ENCODE measurements at regions not wholly inside any gene's neighbourhood (a gene's known extent, or its start where the extent isn't known, plus 50 kb on each side); places are given as distances from the start of the nearest gene placed in this dataset.

- H2AFZ ChIP-seq (ENCODE audit: low read depth, low read length): no peak overlapping the region
- no peaks in the 10 kb centered on the region for H3K36me3 ChIP-seq (ENCODE audit: control insufficient read depth in 1 of 2, insufficient read depth in 2 of 2, low read depth in 1 of 2, low read length in 2 of 2)
- WGBS: 61% methylated on average over 1 of the region's 2 CpGs
- H3K27me3 ChIP-seq (ENCODE audit: control insufficient read depth in 1 of 2, insufficient read depth in 1 of 2, low read length in 2 of 2): no peaks in the 10 kb centered on the region
- no peak overlapping the region for H4K8ac ChIP-seq (ENCODE audit: low read length)
- no peak overlapping the region for H2BK15ac ChIP-seq (ENCODE audit: low read depth, poor library complexity, severe bottlenecking)
- H2BK120ac ChIP-seq (ENCODE audit: low read depth, low read length): no peak overlapping the region
- H3K4me1 ChIP-seq (ENCODE audit: control insufficient read depth, insufficient read depth, low read depth, low read length): no peaks in the 10 kb centered on the region
- H3K9ac ChIP-seq (ENCODE audit: low read length): no peak overlapping the region
- H2AK5ac ChIP-seq (ENCODE audit: low read length, severe bottlenecking): no peak overlapping the region
- peaks cover 7% of the 10 kb centered on the region for H3K9me3 ChIP-seq (ENCODE audit: control insufficient read depth, low read length)
- H3K27ac ChIP-seq (ENCODE audit: low read length, poor library complexity, severe bottlenecking): no peak overlapping the region
- H3K18ac ChIP-seq (ENCODE audit: low read depth in 1 of 2, low read length in 2 of 2): no peak overlapping the region
- H3K23ac ChIP-seq (ENCODE audit: low read length in 2 of 2): no peak overlapping the region
- no peak overlapping the region for H3K14ac ChIP-seq (ENCODE audit: low read length in 2 of 2)
- no peaks in the 10 kb centered on the region for H3K79me1 ChIP-seq (replicated peaks; ENCODE audit: low read length, poor library complexity, severe bottlenecking)
- H4K91ac ChIP-seq (ENCODE audit: low read length): no peak overlapping the region
- H3K4ac ChIP-seq (ENCODE audit: low read depth in 1 of 2, low read length in 2 of 2): no peak overlapping the region
- no peak overlapping the region for H3K4me2 ChIP-seq (ENCODE audit: low read length, poor library complexity, severe bottlenecking)
- no peak overlapping the region for H2BK5ac ChIP-seq (ENCODE audit: low read depth, low read length, poor library complexity, severe bottlenecking)
- no peak for DNase-seq
- no peak overlapping the region for H3K4me3 ChIP-seq (ENCODE audit: insufficient read depth in 1 of 2, low read depth in 1 of 2, low read length in 2 of 2)
- H2BK12ac ChIP-seq (ENCODE audit: low read length in 2 of 2): no peak overlapping the region
Observed at GRCh38 chr14:57089901-57090300, 178.8 kb downstream of the EXOC5 start.

DNA sequence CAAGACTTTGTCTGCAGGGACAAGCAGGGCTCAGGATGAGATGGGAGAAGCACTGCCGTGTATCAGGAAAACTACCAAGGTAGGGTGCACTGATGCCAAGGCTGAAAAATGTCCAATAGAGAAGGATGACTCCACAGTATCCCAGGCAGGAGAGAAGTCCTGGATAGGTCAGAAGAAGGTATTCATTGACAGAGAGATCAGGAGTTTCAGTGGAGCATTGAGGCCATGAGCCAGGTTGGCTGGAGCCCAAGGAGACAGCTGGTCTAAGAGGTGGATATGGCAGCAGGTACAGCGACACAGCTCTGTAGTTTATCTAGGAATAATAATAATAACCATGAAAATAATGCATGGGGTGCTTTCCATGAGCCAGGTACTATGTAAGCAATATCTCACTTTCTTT is 180.9 kb downstream of the EXOC5 start:
- H2BK12ac ChIP-seq (ENCODE audit: low read length in 2 of 2): no peak overlapping the region
- H2AK5ac ChIP-seq (ENCODE audit: low read length, severe bottlenecking): no peak overlapping the region
- H3K36me3 ChIP-seq (ENCODE audit: control insufficient read depth in 1 of 2, insufficient read depth in 2 of 2, low read depth in 1 of 2, low read length in 2 of 2): no peaks in the 10 kb centered on the region
- DNase-seq: no peak
- no peaks in the 10 kb centered on the region for H3K4me1 ChIP-seq (ENCODE audit: control insufficient read depth, insufficient read depth, low read depth, low read length)
- H3K4me3 ChIP-seq (ENCODE audit: insufficient read depth in 1 of 2, low read depth in 1 of 2, low read length in 2 of 2): no peak overlapping the region
- H2BK120ac ChIP-seq (ENCODE audit: low read depth, low read length): no peak overlapping the region
- no peak overlapping the region for H4K91ac ChIP-seq (ENCODE audit: low read length)
- H3K23ac ChIP-seq (ENCODE audit: low read length in 2 of 2): no peak overlapping the region
- no peak overlapping the region for H3K4ac ChIP-seq (ENCODE audit: low read depth in 1 of 2, low read length in 2 of 2)
- H3K18ac ChIP-seq (ENCODE audit: low read depth in 1 of 2, low read length in 2 of 2): no peak overlapping the region
- no peak overlapping the region for H2BK5ac ChIP-seq (ENCODE audit: low read depth, low read length, poor library complexity, severe bottlenecking)
- H3K27me3 ChIP-seq (ENCODE audit: control insufficient read depth in 1 of 2, insufficient read depth in 1 of 2, low read length in 2 of 2): no peaks in the 10 kb centered on the region
- H3K9ac ChIP-seq (ENCODE audit: low read length): no peak overlapping the region
- H3K4me2 ChIP-seq (ENCODE audit: low read length, poor library complexity, severe bottlenecking): no peak overlapping the region
- WGBS: 94% methylated on average over 1 of the region's 2 CpGs
- no peaks in the 10 kb centered on the region for H3K79me1 ChIP-seq (replicated peaks; ENCODE audit: low read length, poor library complexity, severe bottlenecking)
- H2AFZ ChIP-seq (ENCODE audit: low read depth, low read length): no peak overlapping the region
- peaks cover 2% of the 10 kb centered on the region for H3K9me3 ChIP-seq (ENCODE audit: control insufficient read depth, low read length)
- no peak overlapping the region for H4K8ac ChIP-seq (ENCODE audit: low read length)
- no peak overlapping the region for H3K14ac ChIP-seq (ENCODE audit: low read length in 2 of 2)
- no peak overlapping the region for H2BK15ac ChIP-seq (ENCODE audit: low read depth, poor library complexity, severe bottlenecking)
- H3K27ac ChIP-seq (ENCODE audit: low read length, poor library complexity, severe bottlenecking): no peak overlapping the region

DNA sequence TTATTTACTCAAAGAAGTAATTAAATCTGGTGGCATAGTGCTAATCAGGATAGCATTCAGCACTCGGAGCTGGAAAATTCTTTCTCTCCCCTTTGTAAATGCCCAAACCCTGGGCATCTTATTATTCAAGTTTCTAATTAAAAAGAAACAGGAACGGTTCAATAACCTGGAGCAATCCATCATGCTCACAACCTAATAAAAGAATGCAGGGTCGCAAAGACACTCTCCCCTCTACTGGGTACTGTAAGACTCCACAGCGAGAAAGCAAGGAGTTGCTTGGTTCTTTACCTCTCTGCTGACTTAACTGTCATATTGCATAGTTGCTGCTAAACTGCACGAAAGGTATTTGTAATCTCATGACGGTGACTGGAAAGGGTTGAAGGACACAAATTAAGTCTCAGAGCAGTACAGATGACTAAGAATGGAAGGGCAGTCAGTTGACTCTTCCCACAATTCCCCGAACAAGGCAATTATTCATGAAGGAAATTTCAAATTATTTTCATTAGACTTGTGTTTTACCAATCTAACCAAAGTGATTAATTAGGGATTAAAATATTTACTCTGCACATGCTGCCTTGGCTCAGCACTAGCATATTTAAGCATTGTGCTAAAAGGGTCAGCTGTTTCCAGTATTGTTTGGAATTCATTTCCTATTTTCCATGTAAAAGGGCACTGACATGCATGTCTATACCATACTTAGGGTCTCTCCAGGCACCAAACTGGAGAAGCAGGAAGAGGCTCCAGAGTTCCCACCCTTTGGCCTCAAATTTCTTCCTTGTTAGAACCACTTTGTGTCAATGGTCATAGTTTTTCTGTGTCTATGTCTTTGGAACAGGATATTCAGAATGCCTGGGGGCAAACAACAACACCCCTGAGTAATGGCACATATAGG is 182.2 kb downstream of the EXOC5 start:
- 79% methylated on average over 6 of the region's 7 CpGs for WGBS
- Histone ChIP-seq H2AK5ac (ENCODE audit: low read length, severe bottlenecking) (no peak overlapping the region), H3K9me3 (ENCODE audit: control insufficient read depth, low read length) (no peaks in the 10 kb centered on the region)

DNA sequence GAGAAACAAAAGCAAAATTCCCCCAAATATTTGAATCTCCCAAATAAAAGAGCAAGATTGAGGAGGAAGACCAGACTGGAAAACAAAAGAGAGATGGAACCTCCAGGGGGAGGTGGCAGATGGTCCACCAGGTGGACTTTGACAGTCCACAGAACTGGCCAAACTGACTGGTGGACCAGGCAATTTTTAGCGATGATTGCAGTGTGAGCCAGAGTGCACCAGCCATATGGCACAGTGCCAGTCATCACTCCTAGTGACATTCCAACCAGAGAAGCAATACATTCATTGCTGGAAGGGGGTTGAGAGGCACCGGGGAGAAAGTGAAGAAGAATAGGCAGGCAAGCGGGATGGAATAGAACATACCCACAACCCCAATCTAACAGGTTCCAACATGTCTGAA is 182.9 kb downstream of the EXOC5 start:
- WGBS: 100% methylated on average over 1 of the region's 3 CpGs
- Histone ChIP-seq H4K91ac (ENCODE audit: low read length) (no peak overlapping the region), H2AK5ac (ENCODE audit: low read length, severe bottlenecking) (no peak overlapping the region)

More for the DNA sequence above, 182.2 kb downstream of the EXOC5 start:
- no peak overlapping the region for H3K18ac ChIP-seq (ENCODE audit: low read depth in 1 of 2, low read length in 2 of 2)
- H2BK120ac ChIP-seq (ENCODE audit: low read depth, low read length): no peak overlapping the region
- no peak overlapping the region for H3K9ac ChIP-seq (ENCODE audit: low read length)
- no peak for DNase-seq
- no peak overlapping the region for H2BK5ac ChIP-seq (ENCODE audit: low read depth, low read length, poor library complexity, severe bottlenecking)
- no peak overlapping the region for H3K4ac ChIP-seq (ENCODE audit: low read depth in 1 of 2, low read length in 2 of 2)
- H3K4me2 ChIP-seq (ENCODE audit: low read length, poor library complexity, severe bottlenecking): no peak overlapping the region
- no peak overlapping the region for H2AFZ ChIP-seq (ENCODE audit: low read depth, low read length)
- no peak overlapping the region for H2BK12ac ChIP-seq (ENCODE audit: low read length in 2 of 2)
- no peak overlapping the region for H4K91ac ChIP-seq (ENCODE audit: low read length)
- H3K36me3 ChIP-seq (ENCODE audit: control insufficient read depth in 1 of 2, insufficient read depth in 2 of 2, low read depth in 1 of 2, low read length in 2 of 2): no peaks in the 10 kb centered on the region
- H3K23ac ChIP-seq (ENCODE audit: low read length in 2 of 2): no peak overlapping the region
- no peaks in the 10 kb centered on the region for H3K79me1 ChIP-seq (replicated peaks; ENCODE audit: low read length, poor library complexity, severe bottlenecking)
- H4K8ac ChIP-seq (ENCODE audit: low read length): no peak overlapping the region
- H3K4me1 ChIP-seq (ENCODE audit: control insufficient read depth, insufficient read depth, low read depth, low read length): no peaks in the 10 kb centered on the region
- no peaks in the 10 kb centered on the region for H3K27me3 ChIP-seq (ENCODE audit: control insufficient read depth in 1 of 2, insufficient read depth in 1 of 2, low read length in 2 of 2)
- H3K27ac ChIP-seq (ENCODE audit: low read length, poor library complexity, severe bottlenecking): no peak overlapping the region
- no peak overlapping the region for H3K4me3 ChIP-seq (ENCODE audit: insufficient read depth in 1 of 2, low read depth in 1 of 2, low read length in 2 of 2)
- H2BK15ac ChIP-seq (ENCODE audit: low read depth, poor library complexity, severe bottlenecking): no peak overlapping the region
- H3K14ac ChIP-seq (ENCODE audit: low read length in 2 of 2): no peak overlapping the region

More for the DNA sequence above, 182.9 kb downstream of the EXOC5 start:
- Histone ChIP-seq H2BK120ac (ENCODE audit: low read depth, low read length) (no peak overlapping the region), H3K18ac (ENCODE audit: low read depth in 1 of 2, low read length in 2 of 2) (no peak overlapping the region), H3K4ac (ENCODE audit: low read depth in 1 of 2, low read length in 2 of 2) (no peak overlapping the region), H3K14ac (ENCODE audit: low read length in 2 of 2) (no peak overlapping the region), H2AFZ (ENCODE audit: low read depth, low read length) (no peak overlapping the region), H3K23ac (ENCODE audit: low read length in 2 of 2) (no peak overlapping the region), H3K27me3 (ENCODE audit: control insufficient read depth in 1 of 2, insufficient read depth in 1 of 2, low read length in 2 of 2) (no peaks in the 10 kb centered on the region), H3K9ac (ENCODE audit: low read length) (no peak overlapping the region), H4K8ac (ENCODE audit: low read length) (no peak overlapping the region), H3K36me3 (ENCODE audit: control insufficient read depth in 1 of 2, insufficient read depth in 2 of 2, low read depth in 1 of 2, low read length in 2 of 2) (no peaks in the 10 kb centered on the region), H2BK15ac (ENCODE audit: low read depth, poor library complexity, severe bottlenecking) (no peak overlapping the region), H3K79me1 (replicated peaks; ENCODE audit: low read length, poor library complexity, severe bottlenecking) (no peaks in the 10 kb centered on the region), H3K4me2 (ENCODE audit: low read length, poor library complexity, severe bottlenecking) (no peak overlapping the region), H3K9me3 (ENCODE audit: control insufficient read depth, low read length) (no peaks in the 10 kb centered on the region), H2BK5ac (ENCODE audit: low read depth, low read length, poor library complexity, severe bottlenecking) (no peak overlapping the region), H3K27ac (ENCODE audit: low read length, poor library complexity, severe bottlenecking) (no peak overlapping the region), H2BK12ac (ENCODE audit: low read length in 2 of 2) (no peak overlapping the region), H3K4me1 (ENCODE audit: control insufficient read depth, insufficient read depth, low read depth, low read length) (no peaks in the 10 kb centered on the region), H3K4me3 (ENCODE audit: insufficient read depth in 1 of 2, low read depth in 1 of 2, low read length in 2 of 2) (no peak overlapping the region)
- DNase-seq: no peak
